ENCODE measurements at regions not wholly inside any gene's neighbourhood (a gene's known extent, or its start where the extent isn't known, plus 50 kb on each side); places are given as distances from the start of the nearest gene placed in this dataset.

- TF ChIP-seq GATA3 (IDR thresholded peaks at IDR 0.05; ENCODE audit: low read depth, low read length) (no peak), GATA2 (IDR thresholded peaks at IDR 0.05; ENCODE audit: low read depth, low read length) (no peak)
These were observed 62.9 kb upstream of the OXGR1 start for GRCh38 chr13:97057176-97057575.
